ENCODE measurements at regions not wholly inside any gene's neighbourhood (a gene's known extent, or its start where the extent isn't known, plus 50 kb on each side); places are given as distances from the start of the nearest gene placed in this dataset.

DNA sequence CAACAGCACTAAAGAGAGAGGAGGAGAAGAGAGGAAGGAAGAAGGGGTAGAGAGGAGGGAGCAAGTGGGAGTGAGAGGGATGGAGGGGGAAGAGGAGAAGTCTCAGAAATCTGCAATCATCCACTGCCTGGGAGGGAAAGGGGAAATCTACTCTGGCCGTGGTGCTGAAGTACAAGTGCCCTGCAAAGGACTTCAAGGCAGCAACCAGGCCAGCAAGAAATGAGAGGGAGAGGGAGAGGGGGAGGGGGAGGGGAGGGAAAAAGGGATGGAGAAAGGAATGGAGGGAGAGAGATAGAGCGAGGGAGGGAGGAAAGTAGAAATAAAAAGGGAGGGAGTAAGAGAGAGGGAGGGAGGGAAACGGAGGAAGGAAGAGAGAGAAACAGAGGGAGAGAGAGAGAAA lies 130.8 kb upstream of the EEF2KMT start:
- TF ChIP-seq POLR2AphosphoS5 (IDR thresholded peaks at IDR 0.05; ENCODE audit: low read depth): no peak
- TF ChIP-seq, protein P1, sequence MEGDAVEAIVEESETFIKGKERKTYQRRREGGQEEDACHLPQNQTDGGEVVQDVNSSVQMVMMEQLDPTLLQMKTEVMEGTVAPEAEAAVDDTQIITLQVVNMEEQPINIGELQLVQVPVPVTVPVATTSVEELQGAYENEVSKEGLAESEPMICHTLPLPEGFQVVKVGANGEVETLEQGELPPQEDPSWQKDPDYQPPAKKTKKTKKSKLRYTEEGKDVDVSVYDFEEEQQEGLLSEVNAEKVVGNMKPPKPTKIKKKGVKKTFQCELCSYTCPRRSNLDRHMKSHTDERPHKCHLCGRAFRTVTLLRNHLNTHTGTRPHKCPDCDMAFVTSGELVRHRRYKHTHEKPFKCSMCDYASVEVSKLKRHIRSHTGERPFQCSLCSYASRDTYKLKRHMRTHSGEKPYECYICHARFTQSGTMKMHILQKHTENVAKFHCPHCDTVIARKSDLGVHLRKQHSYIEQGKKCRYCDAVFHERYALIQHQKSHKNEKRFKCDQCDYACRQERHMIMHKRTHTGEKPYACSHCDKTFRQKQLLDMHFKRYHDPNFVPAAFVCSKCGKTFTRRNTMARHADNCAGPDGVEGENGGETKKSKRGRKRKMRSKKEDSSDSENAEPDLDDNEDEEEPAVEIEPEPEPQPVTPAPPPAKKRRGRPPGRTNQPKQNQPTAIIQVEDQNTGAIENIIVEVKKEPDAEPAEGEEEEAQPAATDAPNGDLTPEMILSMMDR (conservative IDR thresholded peaks at IDR 0.05; ENCODE audit: low read depth in 2 of 2): no peak
